Esophagus squamous epithelium (tissue), 5 donors: ENCODE measurements at regions not wholly inside any gene's neighbourhood (a gene's known extent, or its start where the extent isn't known, plus 50 kb on each side); places are given as distances from the start of the nearest gene placed in this dataset.
A peak's percentile ranks its signal among the peaks of the same experiment; 100 is the strongest.

Experiments
- DNase-seq: peaks from one replicate; lab custom pipeline; 2025; lab: John Stamatoyannopoulos, UW
- H3K27ac ChIP-seq, 4 donors: fragments of 200-600 bp; sonication (generic); one replicate each; pipeline ENCODE4 v1.5.1; 2016 to 2019; ENCODE audit warnings: mild to moderate bottlenecking in 1 of 4
- H3K27me3 ChIP-seq, 4 donors: fragments of 200-600 bp; sonication (generic); 1 replicate in 3 of 4; 2 replicates in 1 of 4; pipeline versions ENCODE4 v1.5.1 to v1.6.0; 2017 to 2021; ENCODE audit warnings: antibody characterized with exemption in 1 of 4
- H3K36me3 ChIP-seq, 3 donors: fragments of 200-600 bp; sonication (generic); one replicate each; pipeline ENCODE4 v1.5.1; 2016 to 2019
- H3K4me1 ChIP-seq, 3 donors: fragments of 200-600 bp; sonication (generic); one replicate each; pipeline ENCODE4 v1.5.1; 2017 to 2019
- H3K4me3 ChIP-seq, 4 donors: fragments of 200-600 bp; sonication (generic); 1 replicate in 3 of 4; 2 replicates in 1 of 4; pipeline ENCODE4 v1.5.1; 2016 to 2019; ENCODE audit warnings: mild to moderate bottlenecking in 2 of 4, moderate library complexity in 1 of 4
- H3K9me3 ChIP-seq, 3 donors: fragments of 200-600 bp; sonication (generic); one replicate each; pipeline ENCODE4 v1.5.1; 2016 to 2019
- CTCF ChIP-seq, 6 experiments: fragments of 450-650 bp in 4 of 6; fragments of 200-600 bp in 2 of 6; sonication (generic) in 2 of 6; IDR thresholded peaks; one replicate each; pipeline ENCODE4 v1.5.1; 2016 to 2019; ENCODE audit warnings: antibody characterized with exemption in 6 of 6, mild to moderate bottlenecking in 4 of 6, moderate library complexity in 4 of 6
- POLR2A ChIP-seq, 4 donors: fragments of 450-650 bp; IDR thresholded peaks; one replicate each; pipeline ENCODE4 v1.6.1; 2017; ENCODE audit warnings: antibody characterized with exemption in 4 of 4, mild to moderate bottlenecking in 4 of 4, moderate library complexity in 3 of 4
- WGBS, 2 donors: methylation state at CpG; one replicate each; pipeline ENCODE4 v1.1.5; 2018; 5-methylcytosine and 5-hydroxymethylcytosine counted together
- intact Hi-C: fragments of 100-400 bp; cut with DNase I; formaldehyde crosslinking; loops from one replicate; pipeline ENCODE4 v1.15.0; 2022
- donor health status: DM: yes; HTN: yes; CAD: no.

- no peak for DNase-seq
- Histone ChIP-seq H3K4me3 (no peak overlapping the region), H3K36me3 (no peaks in the 10 kb centered on the region), H3K4me1 (peaks cover 0 to 10% (median 3%) of the 10 kb centered on the region in 3 donors), H3K27ac (no peak overlapping the region), H3K9me3 (no peaks in the 10 kb centered on the region), H3K27me3 (no peaks in the 10 kb centered on the region)
- TF ChIP-seq CTCF (IDR thresholded peaks at IDR 0.05) (no peak), POLR2A (IDR thresholded peaks at IDR 0.05) (no peak)
- intact Hi-C loops, result no loop called here
- 57 to 60% methylated on average over 1 to 2 of the region's 2 CpGs for WGBS, 2 donors
Observed at GRCh38 chr5:142432961-142433360, 108.1 kb upstream of the SPRY4 start.

GRCh38 chr5:142432369-142432863 is 107.6 kb upstream of the SPRY4 start:
- Histone ChIP-seq H3K9me3 (no peaks in the 10 kb centered on the region), H3K27me3 (no peaks in the 10 kb centered on the region), H3K27ac (peak overlapping the region in 1 of 4 donors; percentile 29), H3K4me1 (peaks cover 0 to 10% (median 3%) of the 10 kb centered on the region in 3 donors), H3K4me3 (no peak overlapping the region), H3K36me3 (no peaks in the 10 kb centered on the region)
- DNase-seq, result no peak
- TF ChIP-seq CTCF (IDR thresholded peaks at IDR 0.05) (peak in 1 of 6 experiments; percentile 9), POLR2A (IDR thresholded peaks at IDR 0.05) (no peak)
- WGBS, 2 donors, result 22 to 53% methylated on average over 9 to 11 of the region's 16 CpGs
- intact Hi-C loops, result no loop called here

GRCh38 chr5:142428773-142429473 is 104.1 kb upstream of the SPRY4 start:
- WGBS, 2 donors, result 92 to 94% methylated on average over 8 of the region's 8 CpGs
- no peak overlapping the region for H3K4me3 ChIP-seq
- H3K36me3 ChIP-seq, result no peaks in the 10 kb centered on the region
- no peak for DNase-seq
- H3K4me1 ChIP-seq, result peaks cover 0 to 31% (median 3%) of the 10 kb centered on the region in 3 donors
- no peaks in the 10 kb centered on the region for H3K9me3 ChIP-seq
- H3K27me3 ChIP-seq, result no peaks in the 10 kb centered on the region
- intact Hi-C loops, result no loop called here
- H3K27ac ChIP-seq, result no peak overlapping the region
- TF ChIP-seq CTCF (IDR thresholded peaks at IDR 0.05), result no peak
- TF ChIP-seq POLR2A (IDR thresholded peaks at IDR 0.05), result no peak

- intact Hi-C loops, result no loop called here
- H3K27me3 ChIP-seq, result no peaks in the 10 kb centered on the region
- WGBS, 2 donors, result 86 to 89% methylated on average over 7 of the region's 7 CpGs
- DNase-seq, result no peak
- no peaks in the 10 kb centered on the region for H3K9me3 ChIP-seq
- no peak overlapping the region for H3K27ac ChIP-seq
- peaks cover 0 to 24% (median 0%) of the 10 kb centered on the region in 3 donors for H3K4me1 ChIP-seq
- no peaks in the 10 kb centered on the region for H3K36me3 ChIP-seq
- TF ChIP-seq CTCF (IDR thresholded peaks at IDR 0.05) (no peak), POLR2A (IDR thresholded peaks at IDR 0.05) (no peak)
- no peak overlapping the region for H3K4me3 ChIP-seq
Observed at GRCh38 chr5:142428036-142428772, 103.4 kb upstream of the SPRY4 start.

- 89 to 97% methylated on average over 4 to 6 of the region's 6 CpGs for WGBS, 2 donors
- Histone ChIP-seq H3K4me3 (no peak overlapping the region), H3K4me1 (peaks cover 0 to 22% (median 0%) of the 10 kb centered on the region in 3 donors), H3K36me3 (no peaks in the 10 kb centered on the region), H3K9me3 (no peaks in the 10 kb centered on the region), H3K27me3 (no peaks in the 10 kb centered on the region), H3K27ac (no peak overlapping the region)
- no peak for DNase-seq
- intact Hi-C loops, result no loop called here
- no peak for TF ChIP-seq POLR2A (IDR thresholded peaks at IDR 0.05)
- TF ChIP-seq CTCF (IDR thresholded peaks at IDR 0.05), result no peak
Observed at GRCh38 chr5:142427529-142427928, 102.7 kb upstream of the SPRY4 start.
